ENCODE measurements at regions not wholly inside any gene's neighbourhood (a gene's known extent, or its start where the extent isn't known, plus 50 kb on each side); places are given as distances from the start of the nearest gene placed in this dataset.

DNA sequence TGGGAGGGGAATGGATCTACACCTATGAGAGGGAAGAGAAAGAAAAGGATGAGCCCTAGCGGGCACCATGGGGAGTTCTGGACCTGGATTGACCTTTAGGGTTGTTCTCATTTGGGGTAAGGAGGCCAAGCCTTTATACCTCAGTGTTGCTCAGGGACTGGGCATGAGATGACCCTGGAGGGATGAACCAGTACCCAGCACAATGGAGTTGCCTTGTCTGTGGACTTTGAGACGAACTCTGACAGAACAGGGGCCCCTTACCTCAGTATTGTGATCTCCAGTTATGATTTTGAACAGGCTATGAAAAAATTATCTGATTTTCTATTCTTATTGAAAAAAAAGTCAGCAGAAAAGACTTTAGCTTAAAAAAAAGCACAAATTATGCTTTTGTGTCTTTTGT, 88.6 kb downstream of the FOXA2 start:
- DNase-seq (ENCODE audit: low read depth): no peak
- TF ChIP-seq, protein P1, sequence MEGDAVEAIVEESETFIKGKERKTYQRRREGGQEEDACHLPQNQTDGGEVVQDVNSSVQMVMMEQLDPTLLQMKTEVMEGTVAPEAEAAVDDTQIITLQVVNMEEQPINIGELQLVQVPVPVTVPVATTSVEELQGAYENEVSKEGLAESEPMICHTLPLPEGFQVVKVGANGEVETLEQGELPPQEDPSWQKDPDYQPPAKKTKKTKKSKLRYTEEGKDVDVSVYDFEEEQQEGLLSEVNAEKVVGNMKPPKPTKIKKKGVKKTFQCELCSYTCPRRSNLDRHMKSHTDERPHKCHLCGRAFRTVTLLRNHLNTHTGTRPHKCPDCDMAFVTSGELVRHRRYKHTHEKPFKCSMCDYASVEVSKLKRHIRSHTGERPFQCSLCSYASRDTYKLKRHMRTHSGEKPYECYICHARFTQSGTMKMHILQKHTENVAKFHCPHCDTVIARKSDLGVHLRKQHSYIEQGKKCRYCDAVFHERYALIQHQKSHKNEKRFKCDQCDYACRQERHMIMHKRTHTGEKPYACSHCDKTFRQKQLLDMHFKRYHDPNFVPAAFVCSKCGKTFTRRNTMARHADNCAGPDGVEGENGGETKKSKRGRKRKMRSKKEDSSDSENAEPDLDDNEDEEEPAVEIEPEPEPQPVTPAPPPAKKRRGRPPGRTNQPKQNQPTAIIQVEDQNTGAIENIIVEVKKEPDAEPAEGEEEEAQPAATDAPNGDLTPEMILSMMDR (IDR thresholded peaks at IDR 0.05; ENCODE audit: insufficient read depth, low read depth, low read length): no peak
- ChIA-PET CTCF (no interaction called here), POLR2A (no interaction called here)
- no peaks in the 10 kb centered on the region for H3K27me3 ChIP-seq (ENCODE audit: control insufficient read depth, insufficient read depth, low read length)
- no peaks in the 10 kb centered on the region for H3K36me3 ChIP-seq (ENCODE audit: control insufficient read depth, insufficient read depth, low read length)
- no peak overlapping the region for H3K4me3 ChIP-seq (ENCODE audit: low read depth, low read length)

DNA sequence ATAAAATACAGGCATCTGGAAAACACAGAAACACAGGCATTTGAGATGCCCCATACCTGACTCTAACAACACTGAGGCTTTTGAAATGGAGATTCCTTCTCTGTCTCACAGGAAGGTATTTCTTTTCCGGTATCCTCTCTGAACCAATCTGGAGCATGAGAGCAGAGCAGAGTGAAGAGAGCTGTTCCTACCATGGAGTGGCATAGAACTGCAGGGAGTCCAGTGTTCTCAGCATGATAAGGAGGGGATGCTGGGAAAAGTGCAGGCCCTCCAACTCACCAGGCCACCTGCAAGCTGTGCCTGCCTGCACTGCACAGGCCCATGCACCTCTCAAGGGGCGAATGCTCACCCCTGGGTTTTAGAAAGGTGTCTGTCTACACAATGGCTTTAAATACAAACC, 89.2 kb downstream of the FOXA2 start:
- Histone ChIP-seq H3K36me3 (ENCODE audit: control insufficient read depth, insufficient read depth, low read length) (no peaks in the 10 kb centered on the region), H3K27me3 (ENCODE audit: control insufficient read depth, insufficient read depth, low read length) (no peaks in the 10 kb centered on the region), H3K4me3 (ENCODE audit: low read depth, low read length) (no peak overlapping the region)
- DNase-seq (ENCODE audit: low read depth): no peak
- TF ChIP-seq, protein P1 (IDR thresholded peaks at IDR 0.05; ENCODE audit: insufficient read depth, low read depth, low read length): no peak
- CTCF ChIA-PET: no interaction called here
- POLR2A ChIA-PET: no interaction called here

DNA sequence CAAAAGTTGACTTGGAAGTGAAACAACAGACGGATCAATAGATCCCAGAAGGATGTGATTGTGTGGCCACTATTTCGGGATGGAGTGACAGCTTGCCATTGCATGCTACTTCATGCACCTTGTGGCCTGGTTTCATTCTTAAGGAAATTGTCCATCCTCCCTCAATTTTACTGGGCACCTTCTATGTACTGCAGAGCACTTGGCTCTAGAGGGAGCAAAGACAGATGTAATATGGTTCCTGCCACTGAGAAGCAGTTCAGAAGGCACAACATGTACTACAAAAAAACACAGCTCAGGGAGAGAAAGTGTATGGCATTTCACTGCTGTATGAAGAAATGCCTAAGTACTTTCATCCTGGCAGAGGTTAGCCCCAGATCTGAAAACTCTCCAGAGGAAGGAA, 91.9 kb downstream of the FOXA2 start:
- ChIA-PET POLR2A (no interaction called here), CTCF (no interaction called here)
- Histone ChIP-seq H3K36me3 (ENCODE audit: control insufficient read depth, insufficient read depth, low read length) (no peaks in the 10 kb centered on the region), H3K4me3 (ENCODE audit: low read depth, low read length) (no peak overlapping the region), H3K27me3 (ENCODE audit: control insufficient read depth, insufficient read depth, low read length) (no peaks in the 10 kb centered on the region)
- TF ChIP-seq, protein P1 (IDR thresholded peaks at IDR 0.05; ENCODE audit: insufficient read depth, low read depth, low read length): no peak
- no peak for DNase-seq (ENCODE audit: low read depth)

DNA sequence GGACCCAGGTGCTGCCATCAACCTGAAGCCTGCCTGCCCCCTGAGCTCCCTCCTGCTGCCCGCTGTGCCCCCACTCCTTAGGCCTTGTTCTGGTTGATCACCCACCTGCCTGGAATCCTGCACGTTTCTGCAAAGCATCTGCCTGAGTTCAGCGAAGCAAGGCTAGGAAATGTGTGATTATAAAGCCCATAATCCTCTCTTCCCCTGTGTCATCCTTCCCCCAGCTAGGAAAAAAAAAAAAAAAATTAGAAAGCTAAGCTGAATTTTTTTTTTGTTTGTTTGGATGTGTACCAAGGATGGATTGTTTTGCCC, 93.2 kb downstream of the FOXA2 start:
- DNase-seq (ENCODE audit: low read depth): no peak
- TF ChIP-seq, protein P1 (IDR thresholded peaks at IDR 0.05; ENCODE audit: insufficient read depth, low read depth, low read length): no peak
- POLR2A ChIA-PET: no interaction called here
- CTCF ChIA-PET: interaction anchor here (0.6 kb wide), 1 partner anchor 15 kb away, joined by 3 read pairs; no protein-coding TSS in a partner anchor
- Histone ChIP-seq H3K27me3 (ENCODE audit: control insufficient read depth, insufficient read depth, low read length) (no peaks in the 10 kb centered on the region), H3K36me3 (ENCODE audit: control insufficient read depth, insufficient read depth, low read length) (no peaks in the 10 kb centered on the region), H3K4me3 (ENCODE audit: low read depth, low read length) (no peak overlapping the region)

DNA sequence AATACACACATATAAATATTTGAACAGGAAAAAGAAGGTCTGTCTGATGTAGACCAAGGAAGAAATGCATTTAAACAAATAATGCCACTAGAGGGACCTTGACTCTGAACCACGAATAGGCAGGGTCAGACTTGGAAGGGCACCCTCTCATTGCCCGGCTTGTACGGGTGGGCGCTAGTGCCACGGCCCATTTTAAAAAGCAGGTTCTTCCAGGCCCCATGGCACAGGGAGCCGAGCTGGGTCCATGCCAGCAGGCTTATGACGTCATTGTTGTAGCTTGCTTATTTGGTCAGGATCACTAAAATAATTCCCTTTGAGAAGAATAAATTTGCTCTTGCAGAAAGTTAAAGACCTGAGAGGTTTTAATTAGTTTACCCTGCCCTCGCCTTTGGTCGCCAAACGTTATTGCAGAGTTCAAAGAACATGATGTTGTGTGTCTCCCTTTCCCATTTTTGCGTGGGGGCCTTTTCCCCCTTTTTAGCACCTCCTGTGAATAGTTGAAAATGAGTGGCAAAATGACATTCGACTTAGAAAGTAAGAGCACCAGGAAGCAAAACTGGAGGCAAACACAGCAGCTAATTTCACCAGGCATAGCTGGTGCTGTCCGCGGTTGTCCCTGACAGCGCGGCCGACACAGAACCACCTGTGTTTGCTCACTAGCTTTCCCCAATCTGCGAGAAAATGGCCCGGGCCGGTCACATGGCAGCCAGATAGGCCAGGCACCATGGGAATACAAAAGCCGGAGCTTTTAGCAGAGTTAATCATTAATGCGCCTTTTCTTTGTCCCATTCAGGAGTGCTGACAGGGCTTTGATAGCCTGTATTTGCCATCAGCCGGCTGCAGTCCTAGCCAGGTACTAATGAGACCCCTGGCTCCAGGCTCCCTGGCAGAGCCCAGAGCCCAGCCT, 93.8 kb downstream of the FOXA2 start:
- no peak overlapping the region for H3K4me3 ChIP-seq (ENCODE audit: low read depth, low read length)
- POLR2A ChIA-PET: no interaction called here
- DNase-seq (ENCODE audit: low read depth): no peak
- no peaks in the 10 kb centered on the region for H3K27me3 ChIP-seq (ENCODE audit: control insufficient read depth, insufficient read depth, low read length)
- TF ChIP-seq, protein P1 (IDR thresholded peaks at IDR 0.05; ENCODE audit: insufficient read depth, low read depth, low read length): no peak
- no peaks in the 10 kb centered on the region for H3K36me3 ChIP-seq (ENCODE audit: control insufficient read depth, insufficient read depth, low read length)
- CTCF ChIA-PET: interaction anchor here (0.6 to 1.2 kb wide), 2 partner anchors 9 to 10 kb away, joined by 3 to 4 read pairs; no protein-coding TSS in a partner anchor

Data from BJ (cell line).